PFSK-1 (cell line): ENCODE measurements at regions not wholly inside any gene's neighbourhood (a gene's known extent, or its start where the extent isn't known, plus 50 kb on each side); places are given as distances from the start of the nearest gene placed in this dataset.

ENCODE experiments used
- POLR2AphosphoS5 ChIP-seq: IDR thresholded peaks from 2 replicates; pipeline ENCODE4 v1.6.1; 2012; ENCODE audit warnings: low read depth, mild to moderate bottlenecking, control low read depth, low read length, moderate library complexity
- TAF1 ChIP-seq: IDR thresholded peaks from 2 replicates; pipeline ENCODE4 v1.6.1; 2012; ENCODE audit warnings: low read length, control low read depth, borderline replicate concordance; ENCODE audit not compliant: insufficient read depth

DNA sequence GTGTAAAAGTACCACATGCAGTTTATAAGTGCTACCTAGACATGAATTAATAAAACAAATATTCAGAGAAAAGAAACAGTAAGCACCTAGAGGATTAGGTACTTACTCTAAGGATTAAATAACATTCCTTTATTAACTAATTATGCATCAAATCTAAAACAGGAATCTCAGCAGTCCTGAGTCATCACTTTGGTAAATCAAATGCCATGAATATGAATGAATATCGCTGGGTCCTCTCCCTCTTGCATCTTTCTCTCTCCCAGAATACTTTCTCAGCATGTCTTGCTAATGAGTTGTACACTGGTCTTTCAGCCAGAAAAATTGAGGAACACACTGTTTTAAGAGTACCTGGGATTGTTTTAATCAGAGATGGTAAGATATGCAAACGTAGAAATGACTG, 225.5 kb upstream of the NFE2L3 start:
- TF ChIP-seq TAF1 (no peak), POLR2AphosphoS5 (no peak)
